Tibial nerve (tissue), 4 donors: ENCODE measurements at regions not wholly inside any gene's neighbourhood (a gene's known extent, or its start where the extent isn't known, plus 50 kb on each side); places are given as distances from the start of the nearest gene placed in this dataset.

Experiments
- EP300 ChIP-seq, 2 donors: sonication (generic); formaldehyde crosslinking; IDR thresholded peaks; one replicate each; pipeline ENCODE4 v1.6.1; 2017; ENCODE audit warnings: antibody characterized with exemption in 2 of 2, mild to moderate bottlenecking in 1 of 2
- TF ChIP-seq, protein P1 (sequence below), 5 experiments: fragments of 200-600 bp in 3 of 5; fragments of 450-650 bp in 2 of 5; sonication (generic) in 3 of 5; IDR thresholded peaks; one replicate each; pipeline ENCODE4 v1.5.1; 2016 to 2019; ENCODE audit warnings: antibody characterized with exemption in 5 of 5, mild to moderate bottlenecking in 3 of 5, moderate library complexity in 2 of 5

DNA sequence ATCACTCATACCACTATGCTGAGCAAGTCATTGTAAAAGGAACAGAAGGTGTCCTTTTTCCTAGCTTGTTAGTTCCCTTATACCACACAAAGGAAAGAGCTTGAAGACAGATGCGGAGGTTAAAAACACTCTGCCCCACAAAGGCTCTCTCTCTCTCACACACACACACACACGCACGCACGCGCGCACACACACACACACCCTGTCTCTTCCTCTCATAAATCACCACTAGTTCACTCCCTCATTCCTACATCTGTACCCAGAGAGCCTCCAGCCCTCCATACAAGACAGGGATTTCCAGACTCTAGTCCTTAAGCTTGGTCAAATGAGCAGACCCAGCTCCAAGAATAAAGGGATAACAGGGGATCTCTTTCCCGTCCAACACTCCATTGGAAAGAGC is 120.1 kb upstream of the THBS1 start:
- TF ChIP-seq, protein P1, sequence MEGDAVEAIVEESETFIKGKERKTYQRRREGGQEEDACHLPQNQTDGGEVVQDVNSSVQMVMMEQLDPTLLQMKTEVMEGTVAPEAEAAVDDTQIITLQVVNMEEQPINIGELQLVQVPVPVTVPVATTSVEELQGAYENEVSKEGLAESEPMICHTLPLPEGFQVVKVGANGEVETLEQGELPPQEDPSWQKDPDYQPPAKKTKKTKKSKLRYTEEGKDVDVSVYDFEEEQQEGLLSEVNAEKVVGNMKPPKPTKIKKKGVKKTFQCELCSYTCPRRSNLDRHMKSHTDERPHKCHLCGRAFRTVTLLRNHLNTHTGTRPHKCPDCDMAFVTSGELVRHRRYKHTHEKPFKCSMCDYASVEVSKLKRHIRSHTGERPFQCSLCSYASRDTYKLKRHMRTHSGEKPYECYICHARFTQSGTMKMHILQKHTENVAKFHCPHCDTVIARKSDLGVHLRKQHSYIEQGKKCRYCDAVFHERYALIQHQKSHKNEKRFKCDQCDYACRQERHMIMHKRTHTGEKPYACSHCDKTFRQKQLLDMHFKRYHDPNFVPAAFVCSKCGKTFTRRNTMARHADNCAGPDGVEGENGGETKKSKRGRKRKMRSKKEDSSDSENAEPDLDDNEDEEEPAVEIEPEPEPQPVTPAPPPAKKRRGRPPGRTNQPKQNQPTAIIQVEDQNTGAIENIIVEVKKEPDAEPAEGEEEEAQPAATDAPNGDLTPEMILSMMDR (IDR thresholded peaks at IDR 0.05), result no peak
- no peak for TF ChIP-seq EP300 (IDR thresholded peaks at IDR 0.05)
